ENCODE measurements at regions not wholly inside any gene's neighbourhood (a gene's known extent, or its start where the extent isn't known, plus 50 kb on each side); places are given as distances from the start of the nearest gene placed in this dataset.
A peak's percentile ranks its signal among the peaks of the same experiment; 100 is the strongest.

DNA sequence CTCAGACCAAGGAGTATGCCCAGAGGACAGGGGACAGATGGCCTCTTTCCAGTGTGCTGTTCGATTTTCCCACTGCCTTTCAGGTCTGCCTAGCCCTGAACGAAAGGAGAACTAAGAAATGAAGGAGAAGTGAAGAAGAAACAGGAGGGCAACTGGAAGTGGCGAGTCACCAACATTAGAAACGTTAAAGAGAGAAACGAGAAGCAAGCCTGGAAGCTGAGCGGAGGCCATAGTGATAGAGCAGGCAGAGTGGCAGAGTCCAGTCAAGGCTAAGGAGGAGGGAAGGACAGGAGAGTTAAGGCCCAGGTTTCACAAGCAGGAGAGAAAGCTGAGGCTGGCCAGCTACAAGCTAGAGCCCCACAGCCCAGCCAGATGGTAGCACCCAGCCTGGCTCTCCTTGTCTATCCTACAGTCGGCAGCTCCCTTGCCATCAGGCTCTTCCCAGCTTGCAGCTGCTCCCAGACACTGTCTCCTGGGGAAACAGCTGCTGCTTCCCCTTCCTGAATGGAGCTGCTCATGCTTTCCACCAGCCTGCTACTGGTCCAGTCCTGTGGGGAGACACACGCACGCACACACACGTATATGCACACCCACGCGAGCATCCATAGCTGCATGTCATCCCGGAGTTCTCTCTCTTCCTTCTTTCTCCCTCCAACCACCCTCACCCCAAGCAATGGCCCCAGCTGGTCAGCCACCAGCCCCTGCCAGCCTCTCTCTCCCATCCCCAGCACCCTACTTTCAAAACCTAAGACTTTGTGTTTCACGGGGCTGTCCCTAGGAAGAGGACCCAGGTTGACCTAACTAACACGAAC is 139.7 kb upstream of the CCND2 start:
- no peak for DNase-seq

DNA sequence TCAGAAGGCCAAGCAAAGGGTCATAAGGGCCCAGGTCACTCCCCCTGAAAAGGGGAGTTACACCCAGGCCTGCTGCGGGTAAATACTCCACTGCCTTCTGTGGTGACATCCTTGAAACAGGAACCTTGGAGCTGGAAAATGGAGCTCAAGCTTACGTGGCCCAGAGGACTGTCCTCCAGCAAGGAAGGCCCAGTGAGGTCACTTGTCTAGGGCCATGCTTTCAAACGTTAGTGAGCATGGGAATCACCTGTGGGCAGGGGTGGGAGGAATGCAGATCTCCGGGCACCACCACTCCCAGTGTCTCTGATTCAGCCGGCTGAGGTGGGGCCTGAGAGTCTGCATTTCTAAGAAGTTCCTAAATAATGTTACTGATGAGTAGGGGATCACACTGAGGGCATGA is 140.5 kb upstream of the CCND2 start:
- DNase-seq = no peak

GRCh38 chr12:4121506-4122020 is 152.0 kb upstream of the CCND2 start:
- DNase-seq = no peak

DNA sequence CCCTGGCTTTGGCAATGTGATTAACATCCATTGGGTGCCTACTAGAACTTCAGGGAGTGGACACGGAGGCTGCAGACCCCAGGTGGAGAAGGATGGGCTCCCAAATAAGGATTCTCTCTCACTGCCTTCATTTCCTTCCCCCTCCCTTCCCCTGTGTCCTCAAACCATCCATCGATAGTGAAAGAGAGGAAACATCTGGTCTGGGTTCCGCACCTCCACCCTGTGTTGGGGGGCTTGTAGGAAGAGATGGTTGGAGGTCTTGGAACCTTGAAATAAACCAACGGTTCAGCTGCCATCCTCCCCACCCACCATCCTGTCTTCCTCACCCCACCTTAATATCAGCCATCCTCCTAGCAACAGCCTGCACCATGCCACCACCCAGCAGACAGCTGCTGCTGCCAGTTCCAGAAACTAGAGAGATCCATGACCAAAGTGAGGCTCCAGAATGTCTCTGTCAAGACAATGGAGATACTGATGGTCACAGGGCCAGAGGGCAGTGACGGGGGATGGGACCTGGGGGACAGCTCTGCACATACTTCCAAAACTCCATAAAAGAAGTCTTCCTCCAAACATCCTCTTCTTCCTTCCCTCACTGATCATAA is 153.1 kb upstream of the CCND2 start:
- DNase-seq = no peak

- DNase-seq = no peak
Observed at GRCh38 chr12:4119157-4119761, 154.3 kb upstream of the CCND2 start.

DNA sequence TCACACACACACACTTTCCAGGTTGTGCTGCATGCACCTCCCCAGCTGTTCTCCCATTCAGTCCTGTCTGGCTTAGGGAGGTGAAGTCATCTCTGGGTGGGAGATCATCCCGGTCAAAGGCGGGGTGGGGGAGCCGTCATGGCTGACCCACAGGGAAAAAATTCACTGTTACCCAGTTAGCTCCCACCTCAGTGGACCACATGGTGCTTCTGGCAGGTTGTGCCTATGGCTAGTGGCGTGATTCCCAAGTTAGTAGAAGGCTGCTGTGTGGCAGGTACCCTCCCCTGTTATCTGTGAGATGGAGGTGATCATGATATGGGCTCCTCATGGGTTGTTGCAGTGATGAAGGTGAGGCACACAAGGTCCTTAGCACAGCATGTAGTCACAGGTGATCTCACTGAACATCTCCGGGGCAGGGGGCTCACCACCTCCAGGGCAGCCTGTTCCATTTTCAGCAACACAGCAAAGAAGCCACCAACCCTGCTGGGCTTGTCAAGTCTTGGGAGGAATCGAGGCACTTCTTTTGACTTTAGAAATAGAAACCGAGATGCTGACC is 154.9 kb upstream of the CCND2 start:
- no peak for DNase-seq

DNA sequence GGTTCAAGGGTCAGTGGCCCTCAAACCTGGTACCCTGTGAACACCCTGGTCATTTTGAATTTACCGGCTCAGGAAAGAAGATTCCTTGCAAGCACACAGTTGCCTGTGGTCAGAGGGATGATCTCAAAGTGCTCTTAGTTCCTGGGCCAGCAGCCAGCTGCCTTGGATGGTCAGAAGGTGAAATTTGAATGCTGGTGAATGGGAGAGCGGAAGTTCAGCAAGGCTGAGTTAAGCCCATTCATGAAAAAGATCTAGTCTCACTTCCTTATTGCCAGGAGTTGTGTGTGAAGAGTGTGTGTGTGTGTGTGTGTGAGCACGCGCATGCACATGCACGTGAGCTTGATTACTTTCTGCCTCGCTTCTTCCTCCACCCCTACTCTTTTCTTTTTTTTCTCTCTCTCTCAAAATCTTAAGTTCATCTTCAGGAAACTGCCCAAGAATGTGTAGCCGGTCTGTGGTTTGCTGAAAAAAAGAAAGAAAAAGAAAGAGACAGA is 155.5 kb upstream of the CCND2 start:
- DNase-seq = peak; percentile 30

DNA sequence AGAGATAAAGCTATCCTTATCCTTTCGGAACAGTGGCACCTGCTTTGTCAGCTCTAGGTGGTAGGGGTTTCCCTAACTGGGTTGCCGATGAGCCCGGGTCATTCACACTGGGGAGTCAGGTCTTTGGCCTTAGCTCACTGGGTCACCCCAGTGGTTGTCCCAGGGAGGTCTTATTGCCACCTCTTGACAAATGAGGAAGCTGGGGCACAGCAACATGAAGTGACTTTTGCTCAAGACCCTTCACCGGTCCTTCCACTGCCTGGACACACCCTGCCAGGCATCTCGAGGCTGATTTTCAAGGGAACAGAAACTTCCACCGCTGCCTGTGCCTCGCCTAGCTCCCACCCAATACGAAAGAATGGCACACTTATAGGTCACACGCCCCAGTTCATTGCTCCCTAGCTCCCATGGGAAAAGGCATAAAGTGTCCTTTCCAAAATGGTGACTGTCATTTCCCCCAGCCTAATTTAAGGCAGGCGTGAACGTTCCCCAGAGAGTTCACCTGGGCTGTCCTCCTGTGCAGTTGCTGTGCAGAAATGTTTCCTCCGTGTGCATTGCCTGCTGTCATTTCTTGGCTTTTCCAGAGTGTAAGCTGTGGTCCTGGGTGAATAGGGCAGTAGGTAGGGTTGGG is 156.1 kb upstream of the CCND2 start:
- no peak for DNase-seq

DNA sequence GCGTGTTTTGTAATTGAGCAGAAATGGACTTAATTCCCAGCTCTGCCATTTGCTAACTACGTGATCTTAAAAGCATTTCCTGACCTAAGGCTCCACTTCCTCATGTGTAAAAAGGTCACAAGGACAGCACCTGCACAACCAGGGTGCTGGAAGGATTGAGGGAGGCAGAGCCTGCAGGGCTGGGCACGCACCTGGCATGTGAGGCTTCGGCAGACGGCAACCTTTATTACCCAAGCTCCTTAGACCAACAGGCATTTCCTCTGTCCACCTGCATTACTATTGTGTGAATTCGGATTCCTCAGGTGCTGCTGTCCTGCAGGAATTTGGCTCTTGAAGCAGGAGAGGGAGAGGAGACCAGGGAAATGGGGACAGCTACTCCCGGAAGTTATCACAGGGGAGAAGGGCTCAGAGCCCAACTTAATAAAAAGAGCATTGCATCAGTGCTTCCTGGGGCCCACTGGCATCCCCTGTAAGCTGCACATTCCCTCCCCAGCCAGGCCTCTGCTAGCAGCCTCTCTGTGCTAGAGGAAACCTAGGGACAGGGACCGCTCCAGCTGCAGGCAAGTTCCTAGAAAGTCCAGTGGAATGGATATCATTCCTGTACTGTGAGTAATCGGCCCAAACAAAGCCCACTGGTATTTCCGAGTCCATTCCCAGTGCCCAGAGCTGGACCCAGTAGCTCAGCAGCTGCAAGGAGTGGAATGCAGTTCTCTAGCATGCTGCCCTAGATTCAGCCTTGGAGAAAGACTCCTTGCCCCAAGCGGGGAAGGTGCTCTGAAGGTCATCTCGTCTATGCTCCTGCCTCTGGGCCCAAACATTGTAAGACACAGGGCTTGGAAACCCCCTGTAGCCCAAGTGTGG is 157.1 kb upstream of the CCND2 start:
- peak; percentile 92 for DNase-seq

- no peak for DNase-seq
Observed at GRCh38 chr12:4115570-4115969, 158.0 kb upstream of the CCND2 start.

DNA sequence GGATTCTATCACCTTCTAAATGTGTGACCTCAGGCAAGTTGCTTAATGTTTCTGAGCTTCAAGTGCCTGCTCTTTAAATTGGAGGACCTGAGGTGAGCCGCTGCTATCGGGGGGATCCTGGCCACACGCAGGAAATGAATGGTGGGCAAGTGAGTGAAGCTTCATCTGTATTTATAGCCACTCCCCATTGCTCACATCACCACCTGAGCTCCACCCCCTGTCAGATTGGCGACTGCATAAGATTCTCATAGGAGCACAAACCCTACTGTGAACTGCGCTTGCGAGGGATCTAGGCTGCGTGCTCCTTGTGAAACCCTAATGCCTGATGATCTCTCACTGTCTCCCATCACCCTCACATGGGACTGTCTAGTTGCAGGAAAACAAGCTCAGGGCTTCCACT is 158.6 kb upstream of the CCND2 start:
- DNase-seq = no peak

- DNase-seq = peak; percentile 32
Observed at GRCh38 chr12:4112734-4113325, 160.7 kb upstream of the CCND2 start.

DNA sequence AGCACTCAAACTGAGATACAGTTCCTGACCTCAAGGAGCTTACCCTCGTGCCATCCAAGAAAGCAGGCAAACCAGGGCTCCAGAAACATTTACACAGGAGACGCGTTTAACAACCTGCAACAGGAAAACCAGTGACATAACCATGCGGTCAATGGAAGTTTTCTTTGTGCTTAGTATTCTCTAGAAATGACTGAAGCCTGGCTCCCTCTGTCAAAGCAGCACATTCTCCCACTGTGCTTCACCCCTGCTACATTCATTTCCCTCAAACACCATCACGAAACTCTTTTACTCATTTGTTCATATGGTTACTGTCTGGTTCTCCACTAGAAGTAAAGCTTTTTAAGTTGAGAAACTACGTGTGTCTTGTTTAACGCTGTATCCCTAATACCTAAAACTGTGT is 161.3 kb upstream of the CCND2 start:
- no peak for DNase-seq

DNA sequence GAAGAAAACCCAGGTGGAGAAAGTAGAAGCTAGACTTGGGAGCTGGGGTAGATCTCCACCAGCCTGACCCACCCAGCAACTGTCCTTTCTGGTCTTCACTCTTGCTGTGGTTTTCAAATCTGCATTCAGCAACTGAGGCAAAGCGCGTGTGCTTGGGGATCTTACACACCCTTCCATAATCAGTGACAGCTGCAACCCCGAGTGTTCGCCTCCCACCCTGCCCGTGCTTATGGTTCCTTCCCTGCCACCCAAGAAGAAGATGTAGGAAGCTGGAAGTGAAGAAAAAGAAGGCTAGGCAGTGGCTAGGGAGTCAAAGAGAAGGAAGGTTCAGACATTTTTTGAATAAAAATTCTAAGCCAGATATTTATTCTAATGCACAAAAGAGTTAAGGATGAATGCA is 162.6 kb upstream of the CCND2 start:
- no peak for DNase-seq

- DNase-seq = no peak
Observed at GRCh38 chr12:4109826-4110225, 163.7 kb upstream of the CCND2 start.

- peak; percentile 42 for DNase-seq
Observed at GRCh38 chr12:4108803-4109345, 164.7 kb upstream of the CCND2 start.

DNA sequence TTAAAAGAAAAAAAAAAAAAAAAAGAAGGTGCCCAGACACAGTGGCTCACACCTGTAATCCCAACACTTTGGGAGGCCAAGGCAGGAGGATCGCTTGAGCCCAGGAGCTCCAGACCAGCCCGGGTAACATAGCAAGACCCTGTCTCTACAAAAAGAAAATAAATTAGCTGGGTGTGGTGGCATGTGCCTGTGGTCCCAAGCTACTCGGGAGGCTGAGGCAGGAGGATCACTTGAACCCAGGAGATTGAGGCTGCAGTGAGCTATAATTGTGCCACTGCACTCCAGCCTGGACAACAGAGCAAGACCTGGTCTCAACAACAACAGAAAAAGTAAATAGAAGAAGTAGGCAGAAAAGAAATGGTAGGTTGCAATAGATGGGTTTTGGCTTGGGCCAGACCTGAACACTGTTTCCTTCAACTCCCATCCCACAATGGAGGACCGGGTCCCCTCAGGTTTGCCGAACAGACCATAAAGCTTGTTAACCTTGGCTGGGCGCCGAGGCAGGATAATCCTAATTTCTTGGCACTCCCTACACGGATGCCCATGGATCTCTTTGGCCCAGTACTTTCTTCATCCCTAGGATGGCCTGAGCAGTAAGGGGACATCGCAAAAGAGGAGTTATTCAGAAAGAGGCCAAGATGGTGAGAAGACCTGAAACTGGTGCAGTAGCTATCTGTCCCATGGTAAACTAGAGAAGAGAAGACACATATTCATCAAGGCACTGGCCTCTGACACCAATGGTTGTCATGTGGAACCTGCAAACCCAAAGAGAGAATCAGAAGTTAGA is 165.5 kb upstream of the CCND2 start:
- DNase-seq = no peak

GRCh38 chr12:4107436-4107878 is 166.1 kb upstream of the CCND2 start:
- DNase-seq = peak; percentile 66

GRCh38 chr12:4106621-4107020 is 166.9 kb upstream of the CCND2 start:
- no peak for DNase-seq

- no peak for DNase-seq
Observed at GRCh38 chr12:4104722-4105244, 168.8 kb upstream of the CCND2 start.

Data from fibroblast of skin of back (primary cell).